ENCODE measurements at regions not wholly inside any gene's neighbourhood (a gene's known extent, or its start where the extent isn't known, plus 50 kb on each side); places are given as distances from the start of the nearest gene placed in this dataset.

DNA sequence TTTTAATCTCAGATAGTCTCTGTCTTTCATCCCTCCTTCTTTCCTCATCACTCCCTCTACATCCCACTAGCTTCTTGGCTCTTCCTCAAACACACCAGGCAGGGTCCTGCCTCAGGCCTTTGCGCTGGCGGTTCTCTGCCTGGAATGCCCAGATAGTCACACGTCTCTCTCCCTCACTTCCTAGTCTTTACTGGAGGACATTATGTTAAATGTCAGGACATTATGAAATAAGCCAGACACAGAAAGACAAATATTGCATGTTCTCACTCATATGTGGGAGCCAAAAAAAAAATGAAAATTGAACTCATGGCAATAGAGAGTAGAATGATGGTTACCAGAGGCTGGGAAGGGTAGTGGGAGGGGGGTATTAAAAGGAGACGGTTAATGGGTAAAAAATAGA lies 442.0 kb downstream of the MED13L start:
- H3K4me1 ChIP-seq (ENCODE audit: insufficient read depth, low read length), result no peaks in the 10 kb centered on the region
- no peak for DNase-seq
- H3K27me3 Mint-ChIP-seq, result peaks cover 0 to 2% of the 10 kb centered on the region in 2 donors
- H3K27me3 ChIP-seq (ENCODE audit: insufficient read depth, low read length, poor library complexity, severe bottlenecking), result no peaks in the 10 kb centered on the region
- POLR2A ChIA-PET, result no interaction called here
- no peak overlapping the region for H3K4me3 ChIP-seq (ENCODE audit: low read length)
- no peak overlapping the region for H3K27ac Mint-ChIP-seq
- peaks cover 0 to 10% (median 4%) of the 10 kb centered on the region in 5 donors for H3K9me3 Mint-ChIP-seq
- H3K9me3 ChIP-seq (ENCODE audit: low read length), result no peaks in the 10 kb centered on the region
- H3K27ac ChIP-seq (ENCODE audit: low read depth, low read length), result no peak overlapping the region
- CTCF ChIA-PET, result no interaction called here
- H3K36me3 ChIP-seq (ENCODE audit: insufficient read depth, low read length), result no peaks in the 10 kb centered on the region
- no peaks in the 10 kb centered on the region for H3K4me1 Mint-ChIP-seq
- H3K4me3 Mint-ChIP-seq, result no peak overlapping the region
- H3K36me3 Mint-ChIP-seq, result no peaks in the 10 kb centered on the region

DNA sequence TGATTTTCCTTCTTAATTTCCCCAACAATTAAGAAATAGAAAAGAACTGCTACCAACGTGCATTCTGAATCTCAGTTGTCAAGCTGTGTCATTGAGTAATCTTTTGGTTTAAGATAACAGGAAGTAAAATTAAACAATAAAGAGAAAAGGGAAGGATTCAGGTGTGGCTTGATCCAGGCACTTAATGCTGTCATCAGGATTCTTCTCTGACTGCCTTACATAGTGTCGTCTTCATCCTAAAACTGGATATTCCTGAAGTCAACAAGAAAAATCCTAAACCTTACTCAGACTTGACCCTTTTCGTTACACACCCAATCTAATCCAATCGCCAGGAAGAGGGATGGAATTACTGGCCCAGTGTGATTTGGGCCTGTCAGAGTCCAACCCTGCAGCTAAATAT lies 443.8 kb downstream of the MED13L start:
- no peaks in the 10 kb centered on the region for H3K4me1 ChIP-seq (ENCODE audit: insufficient read depth, low read length)
- no peak overlapping the region for H3K27ac Mint-ChIP-seq
- H3K9me3 Mint-ChIP-seq, result peaks cover 0 to 10% (median 4%) of the 10 kb centered on the region in 5 donors
- DNase-seq, result no peak
- ChIA-PET POLR2A (no interaction called here), CTCF (no interaction called here)
- H3K4me3 ChIP-seq (ENCODE audit: low read length), result no peak overlapping the region
- no peaks in the 10 kb centered on the region for H3K27me3 Mint-ChIP-seq
- no peaks in the 10 kb centered on the region for H3K36me3 Mint-ChIP-seq
- H3K4me1 Mint-ChIP-seq, result no peaks in the 10 kb centered on the region
- H3K9me3 ChIP-seq (ENCODE audit: low read length), result no peaks in the 10 kb centered on the region
- no peaks in the 10 kb centered on the region for H3K36me3 ChIP-seq (ENCODE audit: insufficient read depth, low read length)
- H3K4me3 Mint-ChIP-seq, result no peak overlapping the region
- no peak overlapping the region for H3K27ac ChIP-seq (ENCODE audit: low read depth, low read length)
- no peaks in the 10 kb centered on the region for H3K27me3 ChIP-seq (ENCODE audit: insufficient read depth, low read length, poor library complexity, severe bottlenecking)

DNA sequence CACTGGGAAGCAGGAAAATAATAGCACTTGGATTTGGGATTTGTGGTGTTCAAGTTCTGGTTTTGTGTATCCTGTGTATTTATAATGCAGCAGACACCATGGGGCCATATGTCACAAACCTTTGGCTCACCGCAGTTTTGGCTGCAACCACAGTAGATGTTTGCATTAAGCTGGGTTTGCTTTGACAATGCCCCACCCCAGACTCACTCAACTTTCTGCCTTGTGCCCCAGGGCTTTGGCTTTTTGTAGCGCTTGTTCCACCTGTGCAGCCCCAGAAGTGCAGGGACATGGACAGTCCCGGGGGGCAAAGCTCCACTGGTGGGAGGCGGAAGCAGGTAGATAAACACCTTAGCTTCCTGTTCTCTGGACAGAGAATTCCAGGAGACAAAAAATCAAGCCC lies 446.9 kb downstream of the MED13L start:
- Mint-ChIP-seq H3K36me3 (no peaks in the 10 kb centered on the region), H3K4me3 (no peak overlapping the region), H3K9me3 (peaks cover 0 to 5% (median 2%) of the 10 kb centered on the region in 5 donors), H3K27ac (no peak overlapping the region), H3K4me1 (no peaks in the 10 kb centered on the region), H3K27me3 (peaks cover 0 to 3% of the 10 kb centered on the region in 2 donors)
- POLR2A ChIA-PET, result no interaction called here
- DNase-seq, result no peak
- H3K9me3 ChIP-seq (ENCODE audit: low read length), result no peaks in the 10 kb centered on the region
- CTCF ChIA-PET, result no interaction called here
- no peak overlapping the region for H3K4me3 ChIP-seq (ENCODE audit: low read length)
- no peaks in the 10 kb centered on the region for H3K27me3 ChIP-seq (ENCODE audit: insufficient read depth, low read length, poor library complexity, severe bottlenecking)
- H3K27ac ChIP-seq (ENCODE audit: low read depth, low read length), result no peak overlapping the region
- no peaks in the 10 kb centered on the region for H3K36me3 ChIP-seq (ENCODE audit: insufficient read depth, low read length)
- H3K4me1 ChIP-seq (ENCODE audit: insufficient read depth, low read length), result no peaks in the 10 kb centered on the region

DNA sequence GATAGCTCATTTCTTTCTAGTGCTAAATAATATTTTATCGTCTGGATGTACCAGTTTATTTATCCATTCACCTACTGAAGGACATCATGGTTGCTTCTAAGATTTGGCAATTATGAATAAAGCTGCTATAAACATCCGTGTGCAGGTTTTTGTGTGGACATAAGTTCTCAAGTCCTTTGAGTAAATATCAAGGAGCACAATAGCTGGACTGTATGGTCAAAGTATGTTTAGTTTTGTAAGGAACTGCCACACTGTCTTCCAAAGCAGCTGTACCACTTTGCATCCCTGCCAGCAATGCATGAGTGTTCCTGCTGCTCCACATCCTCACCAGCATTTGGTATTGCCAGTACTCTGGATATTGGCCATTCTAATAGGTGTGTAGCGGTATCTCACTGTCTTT lies 447.4 kb downstream of the MED13L start:
- ChIA-PET CTCF (no interaction called here), POLR2A (no interaction called here)
- Histone ChIP-seq H3K27ac (ENCODE audit: low read depth, low read length) (no peak overlapping the region), H3K4me1 (ENCODE audit: insufficient read depth, low read length) (no peaks in the 10 kb centered on the region), H3K27me3 (ENCODE audit: insufficient read depth, low read length, poor library complexity, severe bottlenecking) (no peaks in the 10 kb centered on the region), H3K9me3 (ENCODE audit: low read length) (no peaks in the 10 kb centered on the region), H3K36me3 (ENCODE audit: insufficient read depth, low read length) (no peaks in the 10 kb centered on the region), H3K4me3 (ENCODE audit: low read length) (no peak overlapping the region)
- no peak overlapping the region for H3K4me3 Mint-ChIP-seq
- no peaks in the 10 kb centered on the region for H3K36me3 Mint-ChIP-seq
- H3K4me1 Mint-ChIP-seq, result no peaks in the 10 kb centered on the region
- DNase-seq, result no peak
- peaks cover 0 to 3% of the 10 kb centered on the region in 2 donors for H3K27me3 Mint-ChIP-seq
- H3K9me3 Mint-ChIP-seq, result peaks cover 0 to 5% (median 2%) of the 10 kb centered on the region in 5 donors
- no peak overlapping the region for H3K27ac Mint-ChIP-seq

DNA sequence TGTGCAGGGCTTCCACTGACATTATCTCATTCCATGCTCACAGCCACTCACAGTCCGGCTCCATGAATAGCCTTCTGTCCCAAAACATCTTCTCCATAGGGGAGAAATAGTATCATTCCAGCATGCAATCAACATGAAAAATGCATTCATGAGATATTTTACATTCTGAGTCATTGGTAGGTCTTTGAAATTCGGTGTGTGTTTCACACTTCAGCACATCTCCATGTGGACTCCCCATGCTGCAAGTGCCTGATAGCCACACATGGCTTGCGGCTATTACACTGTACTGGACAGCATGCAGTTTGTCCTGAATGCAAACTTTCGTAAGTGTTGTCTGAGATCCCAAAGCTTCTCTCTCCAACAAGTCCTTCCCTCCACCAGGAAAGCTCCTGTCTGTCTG lies 449.3 kb downstream of the MED13L start:
- no peaks in the 10 kb centered on the region for H3K36me3 ChIP-seq (ENCODE audit: insufficient read depth, low read length)
- H3K9me3 ChIP-seq (ENCODE audit: low read length), result no peaks in the 10 kb centered on the region
- DNase-seq, result no peak
- H3K27ac Mint-ChIP-seq, result no peak overlapping the region
- H3K27ac ChIP-seq (ENCODE audit: low read depth, low read length), result no peak overlapping the region
- H3K4me1 Mint-ChIP-seq, result no peaks in the 10 kb centered on the region
- ChIA-PET POLR2A (no interaction called here), CTCF (no interaction called here)
- no peaks in the 10 kb centered on the region for H3K36me3 Mint-ChIP-seq
- peaks cover 0 to 4% (median 0%) of the 10 kb centered on the region in 5 donors for H3K9me3 Mint-ChIP-seq
- H3K4me3 Mint-ChIP-seq, result no peak overlapping the region
- no peaks in the 10 kb centered on the region for H3K4me1 ChIP-seq (ENCODE audit: insufficient read depth, low read length)
- no peak overlapping the region for H3K4me3 ChIP-seq (ENCODE audit: low read length)
- H3K27me3 ChIP-seq (ENCODE audit: insufficient read depth, low read length, poor library complexity, severe bottlenecking), result no peaks in the 10 kb centered on the region
- H3K27me3 Mint-ChIP-seq, result peaks cover 3% of the 10 kb centered on the region in 2 donors

DNA sequence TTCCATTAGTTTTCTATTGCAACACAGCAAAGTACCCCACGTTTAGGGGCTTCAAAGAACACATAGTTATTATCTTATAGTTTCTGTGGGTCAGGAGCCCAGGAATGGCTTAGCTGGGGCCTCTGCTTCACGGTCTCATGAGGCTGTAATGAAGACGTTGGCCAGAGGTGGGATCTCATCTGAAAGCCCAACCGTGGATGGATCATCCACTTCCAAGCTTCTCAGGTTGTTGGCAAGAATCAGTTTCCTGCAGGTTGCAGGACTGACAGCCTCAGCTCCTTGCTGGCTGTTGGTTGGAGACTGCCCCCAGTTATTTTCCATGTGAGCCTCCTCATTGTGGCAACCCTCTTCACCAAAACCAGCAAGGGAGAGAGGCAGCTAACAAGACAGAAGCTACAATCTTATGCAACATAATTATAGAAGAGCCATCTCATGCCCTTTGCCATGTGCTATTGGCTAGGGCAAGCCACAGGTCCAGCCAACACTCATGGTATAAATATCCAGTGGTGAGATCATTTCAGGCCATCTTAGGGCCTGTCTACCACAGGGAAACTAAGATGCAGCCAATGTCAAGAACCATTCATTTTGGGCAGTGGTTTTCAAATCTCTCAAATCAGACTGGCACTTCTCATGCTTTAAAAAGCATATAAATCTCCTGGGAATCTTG lies 452.4 kb downstream of the MED13L start:
- Mint-ChIP-seq H3K4me1 (no peaks in the 10 kb centered on the region), H3K36me3 (no peaks in the 10 kb centered on the region), H3K4me3 (no peak overlapping the region)

DNA sequence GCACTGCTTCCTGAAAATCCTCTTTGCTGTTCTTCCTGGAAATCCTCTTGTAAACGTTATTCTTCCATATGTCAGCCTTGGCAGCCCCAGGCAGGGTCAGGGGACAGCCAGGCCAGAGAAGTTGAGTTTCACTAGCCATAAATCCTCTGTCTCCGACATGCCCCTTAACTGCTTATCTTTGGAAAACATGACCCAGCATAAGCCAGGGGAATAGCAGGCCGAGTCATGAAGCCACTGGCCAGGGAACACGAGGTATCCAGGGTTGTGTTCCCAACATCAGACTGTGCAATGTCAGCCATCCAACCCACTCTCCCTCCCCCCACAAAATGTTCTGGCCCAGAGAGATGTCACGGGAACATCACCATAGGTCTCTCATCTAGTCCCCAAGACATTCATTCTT lies 453.9 kb downstream of the MED13L start:
- Histone ChIP-seq H3K36me3 (ENCODE audit: insufficient read depth, low read length) (no peaks in the 10 kb centered on the region), H3K27ac (ENCODE audit: low read depth, low read length) (no peak overlapping the region), H3K4me3 (ENCODE audit: low read length) (no peak overlapping the region), H3K9me3 (ENCODE audit: low read length) (no peaks in the 10 kb centered on the region), H3K27me3 (ENCODE audit: insufficient read depth, low read length, poor library complexity, severe bottlenecking) (no peaks in the 10 kb centered on the region), H3K4me1 (ENCODE audit: insufficient read depth, low read length) (no peaks in the 10 kb centered on the region)
- ChIA-PET CTCF (no interaction called here), POLR2A (no interaction called here)
- Mint-ChIP-seq H3K27ac (no peak overlapping the region), H3K27me3 (peaks cover 3 to 6% of the 10 kb centered on the region in 2 donors), H3K4me3 (no peak overlapping the region), H3K4me1 (no peaks in the 10 kb centered on the region), H3K9me3 (no peaks in the 10 kb centered on the region), H3K36me3 (no peaks in the 10 kb centered on the region)
- no peak for DNase-seq

More for the DNA sequence above, 452.4 kb downstream of the MED13L start:
- ChIA-PET POLR2A (no interaction called here), CTCF (no interaction called here)
- no peaks in the 10 kb centered on the region for H3K27me3 ChIP-seq (ENCODE audit: insufficient read depth, low read length, poor library complexity, severe bottlenecking)
- no peak overlapping the region for H3K27ac ChIP-seq (ENCODE audit: low read depth, low read length)
- Mint-ChIP-seq H3K27ac (no peak overlapping the region), H3K9me3 (no peaks in the 10 kb centered on the region), H3K27me3 (peaks cover 3 to 6% of the 10 kb centered on the region in 2 donors)
- no peaks in the 10 kb centered on the region for H3K9me3 ChIP-seq (ENCODE audit: low read length)
- no peak overlapping the region for H3K4me3 ChIP-seq (ENCODE audit: low read length)
- H3K36me3 ChIP-seq (ENCODE audit: insufficient read depth, low read length), result no peaks in the 10 kb centered on the region
- DNase-seq, result no peak
- no peaks in the 10 kb centered on the region for H3K4me1 ChIP-seq (ENCODE audit: insufficient read depth, low read length)

DNA sequence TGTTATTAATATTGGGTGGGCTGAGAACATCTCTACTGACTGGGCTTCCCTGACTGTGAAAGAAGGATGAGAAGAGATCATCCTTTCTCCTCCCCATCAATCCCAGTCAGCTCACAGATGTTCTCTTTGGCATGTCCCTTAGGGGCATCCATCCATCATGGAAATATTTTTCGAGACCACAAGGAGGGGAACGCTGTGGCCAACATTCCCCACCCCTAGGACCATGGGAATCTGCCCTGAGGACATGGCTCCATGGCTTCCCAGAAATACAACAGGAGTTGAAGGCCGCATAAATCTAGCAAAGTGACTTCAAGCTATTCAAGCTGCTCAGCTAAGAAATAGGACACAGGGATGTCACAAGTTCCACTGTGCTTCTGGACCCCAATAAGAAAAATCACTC lies 456.8 kb downstream of the MED13L start:
- Histone ChIP-seq H3K36me3 (ENCODE audit: insufficient read depth, low read length) (no peaks in the 10 kb centered on the region), H3K4me1 (ENCODE audit: insufficient read depth, low read length) (no peaks in the 10 kb centered on the region), H3K9me3 (ENCODE audit: low read length) (no peaks in the 10 kb centered on the region), H3K27ac (ENCODE audit: low read depth, low read length) (no peak overlapping the region), H3K27me3 (ENCODE audit: insufficient read depth, low read length, poor library complexity, severe bottlenecking) (no peaks in the 10 kb centered on the region), H3K4me3 (ENCODE audit: low read length) (no peak overlapping the region)
- Mint-ChIP-seq H3K9me3 (no peaks in the 10 kb centered on the region), H3K27ac (no peak overlapping the region), H3K4me1 (no peaks in the 10 kb centered on the region), H3K4me3 (no peak overlapping the region), H3K27me3 (peaks cover 3 to 8% of the 10 kb centered on the region in 2 donors), H3K36me3 (no peaks in the 10 kb centered on the region)
- DNase-seq, result no peak
- CTCF ChIA-PET, result no interaction called here
- POLR2A ChIA-PET, result no interaction called here

DNA sequence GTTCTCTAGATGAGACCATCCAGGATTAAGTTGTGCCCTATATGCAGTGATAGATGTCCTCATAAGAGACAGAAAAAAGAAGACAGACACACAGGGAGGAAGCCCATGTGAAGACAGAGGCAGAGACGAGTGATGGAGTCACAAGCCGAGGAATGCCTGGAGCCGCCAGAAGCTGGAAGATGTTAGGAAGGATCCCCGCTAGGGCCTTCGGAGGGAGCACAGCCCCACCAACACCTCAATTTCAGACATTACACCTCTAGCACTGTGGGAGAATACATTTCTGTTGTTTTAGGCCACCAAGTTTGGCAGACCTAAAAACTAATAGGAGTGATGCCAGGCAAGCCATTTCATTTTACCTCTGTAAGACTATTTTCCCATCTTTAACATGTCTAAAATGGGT lies 458.5 kb downstream of the MED13L start:
- no peak overlapping the region for H3K27ac ChIP-seq (ENCODE audit: low read depth, low read length)
- H3K9me3 Mint-ChIP-seq, result peaks cover 0 to under 1% (median 0%) of the 10 kb centered on the region in 5 donors
- no peaks in the 10 kb centered on the region for H3K27me3 ChIP-seq (ENCODE audit: insufficient read depth, low read length, poor library complexity, severe bottlenecking)
- DNase-seq, result no peak
- H3K4me1 ChIP-seq (ENCODE audit: insufficient read depth, low read length), result no peaks in the 10 kb centered on the region
- ChIA-PET POLR2A (no interaction called here), CTCF (no interaction called here)
- no peaks in the 10 kb centered on the region for H3K36me3 Mint-ChIP-seq
- no peak overlapping the region for H3K4me3 Mint-ChIP-seq
- no peak overlapping the region for H3K4me3 ChIP-seq (ENCODE audit: low read length)
- no peaks in the 10 kb centered on the region for H3K9me3 ChIP-seq (ENCODE audit: low read length)
- H3K36me3 ChIP-seq (ENCODE audit: insufficient read depth, low read length), result no peaks in the 10 kb centered on the region
- no peak overlapping the region for H3K27ac Mint-ChIP-seq
- peaks cover 5 to 11% of the 10 kb centered on the region in 2 donors for H3K27me3 Mint-ChIP-seq
- H3K4me1 Mint-ChIP-seq, result no peaks in the 10 kb centered on the region

Measured in CD8-positive, alpha-beta memory T cell (primary cell).